Glomerular endothelial cell (primary cell): ENCODE measurements at regions not wholly inside any gene's neighbourhood (a gene's known extent, or its start where the extent isn't known, plus 50 kb on each side); places are given as distances from the start of the nearest gene placed in this dataset.

ENCODE experiments used
- DNase-seq: peaks from one replicate; pipeline ENCODE4 v3.0.0-alpha.2; 2011; ENCODE audit warnings: low read depth, low spot score; ENCODE audit errors: extremely low read depth

DNA sequence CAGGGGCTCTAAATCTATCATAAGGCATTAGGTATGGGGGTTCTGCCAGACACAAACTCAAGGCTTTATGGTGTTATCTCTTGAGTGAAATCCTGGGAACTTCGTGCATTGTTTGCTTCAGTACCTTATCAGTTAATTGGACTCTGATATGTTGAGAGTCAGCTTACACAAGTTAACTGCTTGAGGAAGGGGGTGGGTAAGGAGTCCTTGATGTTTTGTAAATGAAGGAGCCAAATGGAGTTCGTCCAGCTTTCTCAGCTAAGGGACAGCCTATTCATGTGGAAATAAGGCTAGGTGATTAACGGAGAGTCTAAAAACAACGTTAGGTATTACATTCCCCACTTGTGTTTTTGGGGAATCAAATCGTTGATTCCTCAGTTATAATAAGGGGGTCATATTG lies 157.4 kb downstream of the TRIM27 start:
- no peak for DNase-seq

DNA sequence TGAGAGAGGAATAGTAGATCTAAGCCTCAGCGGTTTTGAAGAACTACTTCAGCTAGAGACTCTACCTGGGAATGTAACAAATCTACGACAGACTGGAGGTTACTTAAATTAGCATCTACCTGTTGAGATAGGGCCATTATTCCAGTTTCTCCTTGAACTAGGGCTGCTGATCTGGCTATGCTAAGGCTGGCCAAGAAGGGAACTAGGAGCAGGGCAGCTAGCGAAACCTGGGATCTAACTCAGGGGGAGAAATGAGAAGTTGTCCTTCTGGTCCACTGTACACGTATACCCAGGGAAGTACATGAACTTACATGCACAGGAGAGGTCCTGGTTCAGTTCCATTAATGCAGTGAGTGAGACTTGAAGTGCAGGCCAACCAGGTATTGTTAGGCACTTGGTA lies 156.7 kb downstream of the TRIM27 start:
- no peak for DNase-seq

DNA sequence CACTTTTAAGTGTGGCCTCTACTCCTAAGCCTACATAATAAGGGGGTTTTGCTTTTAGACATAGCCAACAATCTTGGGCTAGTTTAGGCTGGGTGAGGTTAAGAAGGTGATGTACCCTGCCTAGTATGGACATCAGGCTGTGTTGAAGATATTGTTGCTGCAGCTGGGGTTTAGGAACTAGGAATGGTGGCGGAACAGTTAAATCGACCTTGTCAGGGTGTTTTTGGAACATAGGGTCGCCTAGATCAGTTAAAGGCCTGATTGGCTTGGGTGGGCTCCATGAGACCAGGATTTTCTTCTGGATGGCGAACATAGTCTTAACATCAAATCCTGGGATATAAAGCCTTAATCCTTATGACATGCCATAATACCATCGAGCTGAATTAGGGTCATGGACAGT lies 156.1 kb downstream of the TRIM27 start:
- no peak for DNase-seq

DNA sequence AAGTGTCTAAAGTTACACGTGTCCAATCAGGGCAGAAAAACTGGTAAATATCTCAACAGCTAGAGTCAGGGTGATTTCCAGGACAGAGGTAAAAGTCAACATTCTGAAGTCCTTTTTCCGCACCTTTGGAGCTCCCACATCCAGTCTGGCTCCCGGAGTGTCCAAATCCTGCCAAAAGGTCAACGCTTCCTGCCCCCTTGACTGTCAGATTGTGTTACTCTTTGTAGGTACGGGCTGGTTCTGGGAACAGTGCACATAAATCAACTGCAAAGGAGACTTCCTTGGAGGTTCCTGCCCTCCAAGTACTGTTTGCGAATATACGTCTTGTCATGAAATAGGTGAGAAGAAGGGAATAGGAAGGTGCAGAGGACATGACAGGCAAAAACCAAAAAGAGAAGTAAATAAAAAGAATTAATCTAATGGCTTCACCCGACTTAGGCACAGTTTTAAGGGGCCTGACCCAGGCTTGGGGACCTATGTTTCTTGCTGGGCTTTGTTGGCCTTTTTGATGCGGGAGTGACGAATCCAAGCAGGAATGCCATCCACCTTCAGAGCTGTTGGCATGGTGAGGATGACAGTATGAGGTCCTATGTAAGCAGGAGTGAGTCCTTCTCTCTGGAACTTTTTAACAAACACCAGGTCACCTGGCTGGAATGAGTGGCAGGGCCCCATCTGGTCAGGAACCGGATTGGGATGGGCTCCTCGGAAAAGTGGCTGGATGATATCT lies 155.4 kb downstream of the TRIM27 start:
- DNase-seq = no peak

DNA sequence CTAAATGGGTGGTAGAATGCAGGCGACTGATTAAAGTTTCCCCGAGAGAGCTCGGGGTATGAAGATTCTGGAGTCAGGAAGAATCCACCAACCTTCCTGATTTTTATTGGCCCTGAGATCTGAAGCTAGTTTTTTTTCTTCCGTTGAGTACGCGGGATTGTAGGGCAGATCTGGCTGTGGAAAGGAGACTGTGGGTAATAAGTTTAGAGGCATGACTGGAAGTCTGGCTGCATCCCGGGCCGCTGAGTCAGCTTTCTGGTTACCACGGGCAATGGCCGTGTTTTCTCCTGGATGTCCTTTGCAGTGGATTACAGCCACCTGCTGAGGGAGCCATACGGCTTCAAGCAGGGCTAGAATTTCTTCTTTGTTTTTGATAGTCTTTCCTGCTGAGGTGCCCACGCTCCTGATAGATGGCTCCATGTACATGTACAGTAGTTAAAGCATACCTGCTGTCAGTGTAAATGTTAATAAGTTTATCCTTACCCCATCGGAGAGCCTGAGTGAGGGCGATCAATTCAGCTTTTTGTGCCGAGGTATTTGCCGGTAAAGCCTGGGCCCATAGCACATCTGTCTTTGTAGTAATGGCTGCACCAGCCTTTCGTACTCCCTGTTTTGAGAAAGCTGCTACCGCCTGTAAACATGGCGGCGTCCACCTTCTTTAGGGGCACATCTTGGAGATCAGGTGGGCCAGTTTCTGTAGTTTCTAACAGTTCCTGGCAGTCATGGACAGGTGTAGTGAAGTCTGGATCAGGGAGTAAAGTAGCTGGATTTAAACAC lies 154.0 kb downstream of the TRIM27 start:
- DNase-seq = no peak

DNA sequence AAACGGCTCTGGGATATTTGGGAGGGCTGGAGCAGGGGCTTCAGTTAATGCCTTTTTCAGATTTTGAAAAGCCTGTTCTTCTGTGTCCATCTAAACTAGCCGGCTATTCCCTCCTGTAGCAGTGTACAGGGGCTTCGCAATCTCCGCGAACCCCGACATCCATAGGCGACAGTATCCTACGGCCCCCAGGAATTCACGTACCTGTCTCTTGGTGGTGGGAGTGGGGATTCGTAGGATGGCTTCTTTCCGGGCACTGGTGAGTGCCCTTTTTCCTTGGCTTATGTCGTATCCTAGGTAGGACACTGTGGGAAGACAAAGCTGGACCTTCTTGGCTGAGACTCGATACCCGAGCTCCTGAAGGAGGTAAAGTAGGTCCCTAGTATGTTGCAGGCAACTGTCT lies 153.1 kb downstream of the TRIM27 start:
- DNase-seq = no peak

DNA sequence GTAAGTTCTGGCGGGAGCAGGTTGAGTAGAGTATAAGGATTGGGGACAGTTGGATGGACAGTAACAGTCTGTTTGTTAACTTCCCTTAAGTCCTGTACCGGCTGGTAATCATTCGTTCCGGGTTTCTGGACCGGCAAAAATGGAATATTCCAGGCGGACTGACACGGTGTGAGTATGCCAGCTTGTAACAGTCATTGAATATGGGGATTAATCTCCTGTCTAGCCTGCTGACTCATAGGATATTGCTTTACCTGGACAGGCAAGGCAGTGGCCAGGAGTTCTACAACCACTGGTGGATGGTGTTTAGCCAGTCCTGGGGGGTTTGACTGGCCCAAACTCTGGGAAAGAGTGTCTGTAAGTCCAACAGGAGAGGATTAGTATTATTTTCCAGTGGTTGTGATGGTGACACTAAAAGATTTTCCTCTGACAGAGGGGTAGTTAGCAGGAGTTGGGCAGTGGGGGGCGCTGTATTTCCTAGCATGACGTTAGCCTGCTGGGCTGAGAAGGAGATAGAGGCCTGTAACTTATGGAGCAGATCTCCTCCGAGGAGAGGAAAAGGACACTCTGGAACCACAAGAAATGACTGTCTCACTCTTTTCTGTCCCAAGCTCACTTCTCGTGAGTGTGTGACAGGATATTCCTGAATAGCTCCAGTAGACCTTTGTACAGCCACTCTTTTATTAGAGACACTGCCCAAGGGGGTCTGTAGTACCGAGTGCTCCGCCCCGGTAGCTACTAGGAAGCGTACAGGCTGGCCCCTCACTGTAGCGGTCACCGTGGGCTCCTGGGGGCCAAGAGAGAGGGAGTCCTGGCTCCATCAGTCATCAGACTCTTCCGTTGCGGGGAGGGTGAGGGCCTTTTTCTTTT lies 152.2 kb downstream of the TRIM27 start:
- no peak for DNase-seq

DNA sequence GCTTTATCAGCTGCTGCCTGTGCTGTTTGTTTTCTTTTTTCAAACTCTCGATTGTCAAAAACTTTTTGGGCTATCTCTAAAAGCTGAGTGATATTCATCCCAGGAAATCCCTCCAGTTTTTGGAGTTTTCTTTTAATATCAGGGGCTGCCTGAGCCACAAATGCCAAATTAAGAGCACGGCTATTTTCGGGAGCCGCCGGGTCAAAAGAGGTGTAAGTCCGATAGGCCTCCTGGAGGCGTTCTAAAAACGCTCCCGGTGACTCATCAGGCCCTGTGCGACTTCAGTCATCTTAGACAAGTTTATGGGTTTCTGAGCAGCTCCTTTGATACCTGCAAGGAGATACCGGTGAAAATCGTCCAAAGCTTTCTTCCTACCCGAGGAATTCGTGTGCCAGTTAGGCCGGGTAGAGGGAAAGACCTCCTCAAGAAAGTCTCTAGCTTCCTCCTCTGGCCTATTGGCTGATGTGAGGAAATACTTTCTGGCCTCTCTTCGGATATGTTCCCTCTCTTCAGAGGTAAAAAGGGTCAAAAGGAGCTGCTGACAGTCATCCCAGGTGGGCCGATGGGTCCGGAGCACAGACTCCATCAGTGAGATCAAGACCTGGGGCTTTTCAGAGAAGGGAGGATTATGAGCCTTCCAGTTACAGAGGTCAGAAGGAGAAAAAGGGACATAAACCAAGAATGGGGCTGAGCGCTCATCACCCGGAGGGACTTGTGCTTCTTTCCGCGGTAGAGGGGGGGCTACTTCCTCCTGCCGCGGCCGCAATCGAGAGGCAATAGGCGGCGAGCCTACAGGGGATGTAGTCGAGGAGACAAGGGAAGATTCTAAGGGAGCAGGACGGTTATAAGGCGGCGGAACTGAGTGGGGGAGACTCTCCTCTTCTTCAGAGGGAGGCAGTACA lies 151.1 kb downstream of the TRIM27 start:
- DNase-seq = no peak

DNA sequence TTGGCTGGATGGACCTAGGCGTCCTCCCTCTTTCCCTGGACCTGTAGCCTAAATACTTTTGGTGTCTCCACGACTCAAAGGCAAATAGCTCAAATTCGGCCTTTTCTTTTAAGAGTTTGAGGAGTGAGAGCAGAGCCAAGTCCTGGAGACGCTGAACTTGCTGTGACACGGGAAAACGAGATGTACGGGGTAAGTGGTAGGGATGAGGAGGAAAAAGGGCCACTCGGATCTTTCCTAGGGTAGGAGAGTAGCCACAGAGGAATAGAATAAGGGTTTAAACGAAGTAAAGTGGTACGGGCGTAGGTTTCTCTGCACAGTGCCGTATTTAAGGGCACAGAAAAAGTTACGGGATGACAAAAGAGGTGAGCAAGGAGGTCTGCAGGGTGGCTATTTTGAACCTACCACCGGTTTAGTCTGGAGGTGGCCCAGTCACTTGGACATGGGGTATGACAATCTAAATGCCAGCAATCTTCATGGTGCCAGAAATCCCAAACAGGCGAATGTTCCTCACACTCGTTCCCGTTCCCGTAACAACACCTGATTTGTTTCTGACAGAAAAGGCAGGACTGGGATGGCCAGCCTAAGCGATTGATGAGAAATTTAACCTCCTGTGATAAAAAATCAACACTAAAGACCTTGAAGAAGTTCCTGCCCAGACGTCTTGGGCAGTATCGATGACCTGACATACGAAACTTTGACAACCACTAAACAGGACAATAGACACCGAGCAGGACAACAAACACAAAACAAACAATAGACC lies 149.3 kb downstream of the TRIM27 start:
- no peak for DNase-seq

DNA sequence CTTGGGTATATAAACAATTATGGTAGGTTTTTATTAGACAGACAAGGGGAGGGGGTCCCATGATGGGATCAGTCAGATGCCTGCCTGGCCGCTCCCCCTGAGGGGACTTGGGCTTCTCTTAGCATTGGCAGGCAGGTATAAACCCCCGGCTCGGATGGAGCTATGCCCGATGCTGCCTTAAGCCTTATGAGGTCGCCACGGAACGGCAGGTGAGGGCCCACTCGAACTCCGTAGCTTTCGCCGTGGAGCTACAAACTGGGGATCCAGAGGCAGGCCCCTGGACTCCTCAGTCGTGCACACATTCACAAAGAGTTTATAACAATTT lies 148.8 kb downstream of the TRIM27 start:
- DNase-seq = no peak

DNA sequence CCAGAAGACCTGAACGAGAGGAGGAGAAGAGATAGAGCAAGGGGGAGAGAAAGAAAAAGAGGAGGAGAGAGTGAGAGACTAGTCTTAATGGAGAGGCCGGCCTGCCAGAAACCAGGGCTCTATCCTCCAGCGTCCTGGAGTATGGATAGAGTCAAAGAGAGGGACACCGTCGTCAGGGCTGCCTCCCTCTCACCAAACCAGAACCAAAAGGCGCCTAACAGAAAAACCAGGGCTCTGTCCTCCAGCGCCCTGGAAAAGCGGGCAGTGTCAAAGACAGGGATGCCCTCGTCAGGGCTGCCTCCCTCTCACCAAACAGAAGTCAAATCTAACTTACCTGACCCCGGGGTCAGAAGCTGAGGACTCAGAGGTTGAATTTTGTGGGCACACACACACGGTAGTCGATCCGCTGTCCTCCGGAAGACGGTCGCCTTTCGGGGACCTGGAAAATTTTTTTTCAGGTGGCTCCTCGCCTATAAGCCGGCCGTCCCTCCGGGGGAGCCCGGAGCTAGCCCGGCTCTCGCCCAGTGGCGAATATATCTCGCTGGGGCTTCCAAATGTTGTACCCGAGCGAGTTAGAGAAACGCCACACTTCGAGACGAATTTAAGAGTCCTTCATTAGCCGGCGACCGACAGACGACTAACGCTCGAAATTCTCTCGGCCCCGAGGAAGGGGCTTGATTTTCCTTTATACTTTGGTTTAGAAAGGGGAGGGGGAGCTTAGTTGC lies 148.2 kb downstream of the TRIM27 start:
- no peak for DNase-seq

DNA sequence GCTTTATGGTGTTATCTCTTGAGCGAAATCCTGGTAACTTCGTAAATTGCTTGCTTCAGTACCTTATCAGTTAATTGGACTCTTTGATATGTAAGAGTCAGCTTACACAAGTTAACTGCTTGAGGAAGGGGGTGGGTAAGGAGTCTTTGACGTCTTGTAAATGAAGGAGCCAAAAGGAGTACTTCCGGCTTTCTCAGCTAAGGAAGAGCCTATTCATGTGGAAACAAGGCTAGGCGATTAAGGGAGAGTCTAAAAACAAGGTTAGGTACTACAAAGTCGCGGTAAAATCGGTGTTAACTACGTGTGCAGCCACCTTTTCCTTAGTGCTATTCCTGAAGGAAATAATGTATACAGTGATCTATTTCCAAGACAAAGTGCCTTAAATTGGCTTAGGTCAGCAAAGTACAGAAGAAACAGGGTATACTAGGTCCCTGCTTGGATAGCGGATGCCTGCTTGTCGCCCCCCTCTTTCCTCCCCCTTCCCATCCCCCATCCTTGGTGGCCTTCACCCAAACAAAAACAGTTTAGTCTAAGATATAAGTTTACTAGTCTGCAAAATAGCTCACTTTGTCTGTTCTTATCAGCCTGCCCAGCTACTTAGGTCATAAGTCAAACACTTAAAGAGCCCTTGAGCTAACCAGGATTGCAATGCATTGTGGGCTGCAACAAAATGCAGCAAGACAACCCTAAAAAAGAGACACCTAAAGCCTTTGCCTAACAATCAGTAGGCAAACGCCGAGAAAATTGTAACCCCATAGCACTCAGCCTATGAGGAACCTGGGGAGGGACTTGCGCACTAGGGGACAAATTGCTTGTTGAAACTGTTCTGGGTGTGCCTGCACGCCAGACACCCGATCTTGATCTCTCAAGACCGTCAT lies 147.3 kb downstream of the TRIM27 start:
- DNase-seq = no peak

DNA sequence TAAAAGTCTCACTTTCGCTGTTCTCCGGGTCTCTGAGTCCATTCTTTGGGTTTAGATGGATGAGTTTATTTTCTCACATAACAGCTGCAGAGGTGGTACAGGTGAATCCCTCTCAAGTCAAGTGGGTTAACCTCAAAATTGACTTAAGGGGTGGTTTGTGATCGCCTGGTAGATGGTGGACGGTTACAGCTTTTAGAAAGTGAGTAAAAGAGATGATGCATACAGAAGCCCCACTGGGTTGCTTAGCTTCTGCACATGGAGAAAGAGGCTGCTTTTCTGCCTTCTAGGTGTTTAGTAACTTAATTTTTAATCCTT lies 146.7 kb downstream of the TRIM27 start:
- no peak for DNase-seq

DNA sequence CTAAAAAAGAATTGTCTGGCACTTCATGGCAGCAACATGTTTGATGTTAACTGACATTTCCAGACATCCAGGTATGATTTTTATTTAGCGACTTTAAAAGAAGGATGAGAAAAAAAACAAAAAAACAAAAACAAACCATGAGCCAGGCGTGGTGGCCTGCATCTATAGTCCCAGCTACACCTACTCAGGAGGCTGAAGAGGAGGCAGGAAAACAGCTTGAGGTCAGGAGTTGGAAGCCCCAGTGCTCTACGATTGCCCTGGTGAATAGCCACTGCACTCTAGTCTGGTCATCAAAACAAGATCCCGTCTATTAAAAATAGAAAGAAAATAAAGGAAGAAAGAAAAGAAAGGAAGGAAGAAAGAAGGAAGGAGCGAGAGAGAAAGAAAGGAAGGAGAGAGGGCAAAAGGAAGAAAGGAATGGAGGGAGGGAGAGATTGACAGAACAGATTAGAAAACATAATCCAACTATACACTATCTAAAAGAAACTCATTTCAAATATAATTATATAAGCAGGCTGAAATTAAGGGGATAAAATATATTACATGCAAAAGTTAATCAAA lies 141.6 kb downstream of the TRIM27 start:
- no peak for DNase-seq

DNA sequence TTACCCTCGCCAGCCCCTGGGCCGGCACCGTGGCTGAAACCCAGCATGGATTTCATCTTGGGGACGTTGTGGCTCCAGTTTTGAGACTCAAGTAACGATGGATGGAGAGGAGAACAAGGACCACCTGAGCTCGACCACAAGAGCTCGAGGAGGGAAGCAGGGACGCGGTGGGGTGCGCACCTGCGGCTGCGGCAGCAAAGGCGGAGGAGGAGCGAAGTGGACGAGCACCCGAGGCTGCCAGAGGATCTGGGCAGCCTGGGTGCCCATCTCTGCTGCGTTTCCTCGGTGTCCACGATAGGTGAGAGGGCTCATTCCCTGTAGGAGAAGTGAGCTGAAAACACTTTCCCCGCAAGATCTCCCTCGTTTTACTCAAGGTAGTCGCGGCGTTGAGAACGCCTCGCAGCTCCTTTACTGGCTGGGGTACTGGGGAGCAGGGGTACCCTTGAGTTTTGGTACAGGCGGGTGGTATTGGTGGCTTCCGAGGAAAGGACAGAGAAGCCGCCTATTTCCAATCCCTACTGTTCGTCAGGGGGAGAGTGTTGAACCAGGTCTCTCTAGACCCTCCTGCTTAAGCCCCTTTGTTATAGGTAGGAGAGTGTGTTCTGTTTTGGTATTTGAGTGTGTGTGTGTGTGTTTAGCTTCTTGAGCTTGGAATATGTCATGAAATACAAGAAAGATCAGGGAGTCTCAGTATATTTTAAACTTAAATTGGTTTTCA lies 137.7 kb downstream of the TRIM27 start:
- DNase-seq = no peak

DNA sequence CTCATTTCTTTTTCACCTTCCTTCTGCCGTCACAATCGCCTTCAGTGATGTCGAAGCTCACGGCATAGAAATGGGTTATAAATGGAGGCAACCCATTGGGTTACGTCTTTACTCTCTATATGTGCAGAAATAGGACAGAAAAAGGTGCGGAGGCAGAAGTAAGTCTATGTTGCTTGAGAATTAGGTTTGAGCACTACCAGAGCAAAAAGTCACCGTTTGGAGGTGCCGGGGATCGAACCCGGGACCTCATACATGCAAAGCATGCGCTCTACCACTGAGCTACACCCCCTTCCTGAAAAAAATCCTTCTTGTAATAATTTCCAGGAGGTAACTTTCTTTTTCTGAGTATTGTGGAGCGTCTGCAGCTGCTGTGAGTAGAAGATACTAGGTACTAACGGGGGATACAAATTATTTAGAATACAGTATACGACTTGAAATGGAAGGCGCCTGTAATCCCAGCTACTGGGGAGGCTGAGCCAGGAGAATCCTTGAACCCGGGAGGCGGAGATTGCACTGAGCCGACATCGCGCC lies 134.2 kb downstream of the TRIM27 start:
- DNase-seq = no peak

DNA sequence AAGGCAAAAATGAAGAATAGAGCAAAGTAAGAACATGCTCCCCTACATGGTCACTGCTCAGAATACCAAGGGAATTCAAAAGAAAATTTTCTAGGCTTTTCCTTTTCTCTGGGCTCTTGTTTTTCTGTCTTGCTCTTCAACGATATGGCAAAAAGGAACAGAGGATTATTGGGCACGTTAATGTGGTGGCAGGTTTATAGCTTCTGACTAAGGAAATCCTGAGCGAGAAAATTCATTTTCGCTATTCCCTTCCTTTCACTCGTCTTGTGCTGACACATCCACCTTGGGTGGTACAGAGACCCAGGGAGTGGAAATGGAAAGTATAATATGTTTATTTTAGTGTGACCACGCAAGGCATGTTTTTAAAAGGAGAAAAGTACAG lies 132.8 kb downstream of the TRIM27 start:
- DNase-seq = no peak
